GM21825 (cell line): ENCODE measurements at regions not wholly inside any gene's neighbourhood (a gene's known extent, or its start where the extent isn't known, plus 50 kb on each side); places are given as distances from the start of the nearest gene placed in this dataset.

Experiments
- ATAC-seq: cut with Tn5 transposase; IDR thresholded peaks from one replicate; pipeline ENCODE4 v1.9.1; 2021; ENCODE audit warnings: mild to moderate bottlenecking, moderate library complexity; ENCODE audit not compliant: unreplicated experiment

DNA sequence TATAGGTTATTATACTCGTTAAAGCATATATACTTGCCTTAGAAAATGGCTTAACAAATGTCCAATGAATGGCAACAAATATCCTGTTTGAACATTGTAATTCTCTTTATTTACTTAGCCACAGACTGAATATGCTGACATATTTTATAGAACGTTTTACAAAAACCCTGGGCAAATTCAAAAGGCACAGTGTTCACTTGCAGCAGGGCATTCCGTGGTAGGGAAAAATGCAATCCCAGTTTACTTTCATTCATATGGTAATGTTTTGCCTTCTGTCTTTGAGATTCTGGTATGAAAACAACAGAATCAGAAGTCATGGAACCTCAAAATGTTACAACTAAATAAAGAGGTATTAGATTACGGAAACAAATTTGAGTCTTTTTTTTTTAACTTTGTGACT is 56.2 kb upstream of the MYCBP2 start:
- ATAC-seq: no peak

DNA sequence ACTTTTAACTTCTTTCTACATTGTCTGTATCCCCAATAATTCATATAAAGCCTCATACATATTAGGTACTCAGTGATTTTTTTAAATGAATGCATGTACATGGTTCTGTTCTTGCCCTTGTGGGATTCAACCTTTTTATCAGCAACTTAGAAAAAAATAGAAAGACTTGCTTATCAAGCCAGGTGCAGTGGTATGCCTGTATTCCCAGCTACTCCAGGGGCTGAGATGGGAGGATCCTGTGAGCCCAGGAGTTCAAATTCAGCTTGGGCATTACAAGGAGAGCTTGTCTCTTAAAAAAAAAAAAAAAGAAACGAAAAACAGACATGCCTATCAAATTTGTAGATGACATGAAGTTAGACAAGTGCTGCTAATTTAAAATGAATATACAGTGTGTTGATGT is 54.2 kb upstream of the MYCBP2 start:
- ATAC-seq: no peak

DNA sequence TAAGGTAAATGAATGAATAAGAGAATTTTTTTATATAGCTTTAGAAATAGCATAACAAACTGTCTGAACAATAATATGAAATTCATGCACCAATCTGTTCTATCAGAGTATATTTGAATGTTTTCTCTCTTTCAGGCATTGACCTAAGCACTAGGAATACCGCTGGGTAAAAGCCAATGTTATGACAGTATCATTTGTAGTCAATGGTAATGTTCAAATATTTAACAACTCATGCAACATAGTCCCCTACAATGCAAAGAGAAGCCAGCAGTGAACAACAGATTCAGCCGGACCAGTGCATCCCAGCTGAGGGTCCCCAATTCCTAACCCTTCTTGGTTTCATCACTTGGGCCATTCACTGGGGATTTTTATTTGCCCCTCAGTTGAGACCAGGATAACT is 52.6 kb upstream of the MYCBP2 start:
- no peak for ATAC-seq

DNA sequence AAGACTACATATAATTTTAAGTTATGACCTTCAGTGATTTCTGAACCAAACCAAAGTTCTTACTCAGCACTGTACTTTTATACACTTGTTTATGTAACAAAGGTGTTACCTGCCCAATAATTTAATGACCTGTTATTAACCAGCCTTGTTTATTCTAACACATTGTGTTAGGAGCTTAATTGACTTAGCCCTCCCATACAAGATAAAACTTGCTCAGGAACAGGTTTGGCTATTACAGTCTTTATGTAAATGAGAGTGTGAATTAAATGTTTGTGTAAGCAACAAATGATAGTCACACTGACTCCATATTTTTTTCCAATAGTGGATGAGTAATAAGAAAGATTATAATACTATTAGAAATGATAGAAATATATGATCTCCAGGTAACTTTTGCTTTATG is 51.8 kb upstream of the MYCBP2 start:
- no peak for ATAC-seq

DNA sequence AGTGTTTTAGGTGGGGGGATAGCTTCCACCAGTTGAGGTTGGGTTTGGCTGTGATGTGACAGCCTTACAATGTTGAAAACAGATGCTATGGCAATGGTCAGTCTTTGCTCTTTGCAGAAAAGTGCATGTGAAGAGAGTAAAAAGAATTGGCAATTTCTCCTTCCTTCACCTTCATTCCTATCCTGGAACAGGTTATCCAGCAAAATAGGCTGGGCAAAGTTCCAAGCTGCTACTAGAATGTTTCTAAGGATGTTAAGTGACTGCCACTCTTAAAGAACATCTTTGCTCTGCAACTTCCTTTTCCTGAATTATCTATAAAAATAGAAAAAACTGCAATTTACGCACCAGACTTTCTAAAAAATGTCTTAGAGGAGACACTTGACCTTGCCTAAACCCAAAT is 50.1 kb upstream of the MYCBP2 start:
- ATAC-seq: no peak
